HepG2 (cell line): ENCODE measurements at regions not wholly inside any gene's neighbourhood (a gene's known extent, or its start where the extent isn't known, plus 50 kb on each side); places are given as distances from the start of the nearest gene placed in this dataset.
A peak's percentile ranks its signal among the peaks of the same experiment; 100 is the strongest.

Experiments
- ATF7-NPFF ChIP-seq: sonication (generic); formaldehyde crosslinking; IDR thresholded peaks from 2 replicates; pipeline ENCODE4 v1.8.1; 2023; ENCODE audit warnings: mild to moderate bottlenecking, low read depth, missing genetic modification reagents, moderate library complexity
- HNRNPK ChIP-seq: fragments of 200-400 bp; formaldehyde crosslinking; IDR thresholded peaks from 2 replicates; pipeline ENCODE4 v1.6.1; 2018; ENCODE audit warnings: low read length, low read depth, moderate library complexity, mild to moderate bottlenecking; ENCODE audit not compliant: poor library complexity, severe bottlenecking
- HOXA9 ChIP-seq: sonication (generic); formaldehyde crosslinking; IDR thresholded peaks from 2 replicates; pipeline ENCODE4 v1.8.1; 2022; ENCODE audit warnings: missing genetic modification reagents, mild to moderate bottlenecking, moderate library complexity, borderline replicate concordance
- IRF2 ChIP-seq: IDR thresholded peaks from 2 replicates; pipeline ENCODE4 v1.6.1; 2018; ENCODE audit warnings: missing genetic modification reagents, missing compliant biosample characterization
- MAFF ChIP-seq: IDR thresholded peaks from 2 replicates; pipeline ENCODE4 v1.6.1; 2011; ENCODE audit warnings: low read depth, low read length, improper control_type of control experiment
- POLR2G ChIP-seq: fragments of 200-400 bp; formaldehyde crosslinking; IDR thresholded peaks from 2 replicates; pipeline ENCODE4 v1.6.1; 2018; ENCODE audit warnings: mild to moderate bottlenecking, low read depth, low read length, moderate library complexity
- TBX2 ChIP-seq: sonication (generic); formaldehyde crosslinking; IDR thresholded peaks from 2 replicates; pipeline ENCODE4 v1.5.0; 2020; ENCODE audit warnings: missing genetic modification reagents, mild to moderate bottlenecking, borderline replicate concordance
- TF ChIP-seq, protein P1 (sequence below): sonication (generic); formaldehyde crosslinking; IDR thresholded peaks from 2 replicates; pipeline ENCODE4 v1.4.0; 2020; ENCODE audit warnings: mild to moderate bottlenecking, low read depth, missing genetic modification reagents
- TF ChIP-seq, protein P2 (sequence below), 2 experiments: IDR thresholded peaks; 2 replicates each; pipeline ENCODE4 v1.6.1; 2011 to 2012; ENCODE audit warnings: low read length in 2 of 2, borderline replicate concordance in 1 of 2, low read depth in 1 of 2, mild to moderate bottlenecking in 1 of 2, moderate library complexity in 1 of 2
- TF ChIP-seq, protein P3 (sequence below): sonication (generic); formaldehyde crosslinking; IDR thresholded peaks from 2 replicates; pipeline ENCODE4 v1.4.0; 2020; ENCODE audit warnings: mild to moderate bottlenecking, missing genetic modification reagents, borderline replicate concordance
- TF ChIP-seq, protein P4 (sequence below): sonication (generic); formaldehyde crosslinking; IDR thresholded peaks from 2 replicates; pipeline ENCODE4 v1.5.1; 2020; ENCODE audit warnings: missing genetic modification reagents, mild to moderate bottlenecking, borderline replicate concordance
- TF ChIP-seq, protein P5 (sequence below): sonication (generic); formaldehyde crosslinking; IDR thresholded peaks from 2 replicates; pipeline ENCODE4 v1.5.0; 2020; ENCODE audit warnings: missing genetic modification reagents
- TF ChIP-seq, protein P6 (sequence below): sonication (generic); formaldehyde crosslinking; conservative IDR thresholded peaks from 2 replicates; pipeline ENCODE4 v1.4.0; 2020; ENCODE audit warnings: missing genetic modification reagents

DNA sequence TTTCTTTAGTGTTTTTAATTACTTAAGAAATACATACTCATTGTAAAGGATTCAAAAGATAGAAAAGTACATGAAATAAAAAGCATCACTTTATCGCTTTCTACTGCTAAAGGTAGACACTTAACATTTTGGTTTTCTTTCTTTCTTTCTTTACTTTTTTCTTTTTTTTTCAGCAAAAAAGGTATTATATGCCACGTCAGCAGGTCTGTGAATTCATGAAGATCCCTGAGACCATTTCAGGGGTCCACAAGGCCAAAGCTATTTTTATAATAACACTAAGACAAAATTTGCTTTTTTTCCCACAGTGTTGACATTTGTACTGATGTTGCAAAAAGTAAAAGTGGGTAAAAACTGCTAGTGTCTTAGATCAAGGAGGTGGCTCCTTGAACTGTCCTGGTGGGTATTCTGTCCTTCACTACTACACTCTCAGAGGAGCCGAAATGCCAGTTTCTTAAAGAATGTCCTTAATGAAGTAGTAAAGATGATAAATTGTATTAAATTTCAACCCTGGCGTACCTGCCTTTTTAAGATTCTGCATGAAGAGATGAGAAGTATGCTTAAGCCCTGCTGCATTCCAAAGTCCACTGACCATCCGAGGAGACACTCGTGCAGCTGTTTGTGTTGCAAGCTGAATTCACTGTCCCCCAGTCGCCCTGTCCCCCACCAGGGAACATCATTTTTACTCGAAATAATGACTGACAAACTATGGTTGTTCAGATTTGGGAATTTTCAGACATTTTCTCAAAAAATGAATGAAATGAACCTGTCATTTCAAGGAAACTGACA is 106.7 kb upstream of the PIAS1 start (continued):
- TF ChIP-seq, protein P1, sequence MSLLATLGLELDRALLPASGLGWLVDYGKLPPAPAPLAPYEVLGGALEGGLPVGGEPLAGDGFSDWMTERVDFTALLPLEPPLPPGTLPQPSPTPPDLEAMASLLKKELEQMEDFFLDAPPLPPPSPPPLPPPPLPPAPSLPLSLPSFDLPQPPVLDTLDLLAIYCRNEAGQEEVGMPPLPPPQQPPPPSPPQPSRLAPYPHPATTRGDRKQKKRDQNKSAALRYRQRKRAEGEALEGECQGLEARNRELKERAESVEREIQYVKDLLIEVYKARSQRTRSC (CRISPR knock-in tag), result no peak
- TF ChIP-seq, protein P2, sequence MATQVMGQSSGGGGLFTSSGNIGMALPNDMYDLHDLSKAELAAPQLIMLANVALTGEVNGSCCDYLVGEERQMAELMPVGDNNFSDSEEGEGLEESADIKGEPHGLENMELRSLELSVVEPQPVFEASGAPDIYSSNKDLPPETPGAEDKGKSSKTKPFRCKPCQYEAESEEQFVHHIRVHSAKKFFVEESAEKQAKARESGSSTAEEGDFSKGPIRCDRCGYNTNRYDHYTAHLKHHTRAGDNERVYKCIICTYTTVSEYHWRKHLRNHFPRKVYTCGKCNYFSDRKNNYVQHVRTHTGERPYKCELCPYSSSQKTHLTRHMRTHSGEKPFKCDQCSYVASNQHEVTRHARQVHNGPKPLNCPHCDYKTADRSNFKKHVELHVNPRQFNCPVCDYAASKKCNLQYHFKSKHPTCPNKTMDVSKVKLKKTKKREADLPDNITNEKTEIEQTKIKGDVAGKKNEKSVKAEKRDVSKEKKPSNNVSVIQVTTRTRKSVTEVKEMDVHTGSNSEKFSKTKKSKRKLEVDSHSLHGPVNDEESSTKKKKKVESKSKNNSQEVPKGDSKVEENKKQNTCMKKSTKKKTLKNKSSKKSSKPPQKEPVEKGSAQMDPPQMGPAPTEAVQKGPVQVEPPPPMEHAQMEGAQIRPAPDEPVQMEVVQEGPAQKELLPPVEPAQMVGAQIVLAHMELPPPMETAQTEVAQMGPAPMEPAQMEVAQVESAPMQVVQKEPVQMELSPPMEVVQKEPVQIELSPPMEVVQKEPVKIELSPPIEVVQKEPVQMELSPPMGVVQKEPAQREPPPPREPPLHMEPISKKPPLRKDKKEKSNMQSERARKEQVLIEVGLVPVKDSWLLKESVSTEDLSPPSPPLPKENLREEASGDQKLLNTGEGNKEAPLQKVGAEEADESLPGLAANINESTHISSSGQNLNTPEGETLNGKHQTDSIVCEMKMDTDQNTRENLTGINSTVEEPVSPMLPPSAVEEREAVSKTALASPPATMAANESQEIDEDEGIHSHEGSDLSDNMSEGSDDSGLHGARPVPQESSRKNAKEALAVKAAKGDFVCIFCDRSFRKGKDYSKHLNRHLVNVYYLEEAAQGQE (IDR thresholded peaks at IDR 0.05; ENCODE audit: borderline replicate concordance in 1 of 2, low read depth in 1 of 2, low read length in 2 of 2), result no peak
- TF ChIP-seq POLR2G (peak; percentile 52; the same call in 1 of the 2 replicates), ATF7-NPFF (CRISPR knock-in tag) (no peak), TBX2 (CRISPR knock-in tag) (no peak), HNRNPK (no peak), IRF2 (CRISPR knock-in tag) (peak; percentile 24; the same call in 1 of the 2 replicates), HOXA9 (no peak), MAFF (peak; percentile 94)
- TF ChIP-seq, protein P3, sequence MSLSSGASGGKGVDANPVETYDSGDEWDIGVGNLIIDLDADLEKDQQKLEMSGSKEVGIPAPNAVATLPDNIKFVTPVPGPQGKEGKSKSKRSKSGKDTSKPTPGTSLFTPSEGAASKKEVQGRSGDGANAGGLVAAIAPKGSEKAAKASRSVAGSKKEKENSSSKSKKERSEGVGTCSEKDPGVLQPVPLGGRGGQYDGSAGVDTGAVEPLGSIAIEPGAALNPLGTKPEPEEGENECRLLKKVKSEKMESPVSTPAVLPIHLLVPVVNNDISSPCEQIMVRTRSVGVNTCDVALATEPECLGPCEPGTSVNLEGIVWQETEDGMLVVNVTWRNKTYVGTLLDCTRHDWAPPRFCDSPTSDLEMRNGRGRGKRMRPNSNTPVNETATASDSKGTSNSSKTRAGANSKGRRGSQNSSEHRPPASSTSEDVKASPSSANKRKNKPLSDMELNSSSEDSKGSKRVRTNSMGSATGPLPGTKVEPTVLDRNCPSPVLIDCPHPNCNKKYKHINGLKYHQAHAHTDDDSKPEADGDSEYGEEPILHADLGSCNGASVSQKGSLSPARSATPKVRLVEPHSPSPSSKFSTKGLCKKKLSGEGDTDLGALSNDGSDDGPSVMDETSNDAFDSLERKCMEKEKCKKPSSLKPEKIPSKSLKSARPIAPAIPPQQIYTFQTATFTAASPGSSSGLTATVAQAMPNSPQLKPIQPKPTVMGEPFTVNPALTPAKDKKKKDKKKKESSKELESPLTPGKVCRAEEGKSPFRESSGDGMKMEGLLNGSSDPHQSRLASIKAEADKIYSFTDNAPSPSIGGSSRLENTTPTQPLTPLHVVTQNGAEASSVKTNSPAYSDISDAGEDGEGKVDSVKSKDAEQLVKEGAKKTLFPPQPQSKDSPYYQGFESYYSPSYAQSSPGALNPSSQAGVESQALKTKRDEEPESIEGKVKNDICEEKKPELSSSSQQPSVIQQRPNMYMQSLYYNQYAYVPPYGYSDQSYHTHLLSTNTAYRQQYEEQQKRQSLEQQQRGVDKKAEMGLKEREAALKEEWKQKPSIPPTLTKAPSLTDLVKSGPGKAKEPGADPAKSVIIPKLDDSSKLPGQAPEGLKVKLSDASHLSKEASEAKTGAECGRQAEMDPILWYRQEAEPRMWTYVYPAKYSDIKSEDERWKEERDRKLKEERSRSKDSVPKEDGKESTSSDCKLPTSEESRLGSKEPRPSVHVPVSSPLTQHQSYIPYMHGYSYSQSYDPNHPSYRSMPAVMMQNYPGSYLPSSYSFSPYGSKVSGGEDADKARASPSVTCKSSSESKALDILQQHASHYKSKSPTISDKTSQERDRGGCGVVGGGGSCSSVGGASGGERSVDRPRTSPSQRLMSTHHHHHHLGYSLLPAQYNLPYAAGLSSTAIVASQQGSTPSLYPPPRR (CRISPR knock-in tag), result 0 out of 2 replicates have a peak, but pooled peaks have one; percentile 14
- TF ChIP-seq, protein P4, sequence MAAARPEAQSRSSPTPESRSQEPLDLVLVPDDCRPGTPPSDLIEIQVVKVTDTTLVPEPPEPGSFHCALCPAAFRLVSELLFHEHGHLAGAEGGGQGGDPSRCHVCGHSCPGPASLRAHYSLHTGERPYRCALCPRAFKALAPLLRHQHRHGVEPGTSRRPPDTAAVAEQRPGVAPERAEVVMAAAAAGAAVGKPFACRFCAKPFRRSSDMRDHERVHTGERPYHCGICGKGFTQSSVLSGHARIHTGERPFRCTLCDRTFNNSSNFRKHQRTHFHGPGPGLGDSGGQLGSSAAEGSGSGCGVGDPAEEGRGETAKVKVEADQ (CRISPR knock-in tag), result no peak
- TF ChIP-seq, protein P5, sequence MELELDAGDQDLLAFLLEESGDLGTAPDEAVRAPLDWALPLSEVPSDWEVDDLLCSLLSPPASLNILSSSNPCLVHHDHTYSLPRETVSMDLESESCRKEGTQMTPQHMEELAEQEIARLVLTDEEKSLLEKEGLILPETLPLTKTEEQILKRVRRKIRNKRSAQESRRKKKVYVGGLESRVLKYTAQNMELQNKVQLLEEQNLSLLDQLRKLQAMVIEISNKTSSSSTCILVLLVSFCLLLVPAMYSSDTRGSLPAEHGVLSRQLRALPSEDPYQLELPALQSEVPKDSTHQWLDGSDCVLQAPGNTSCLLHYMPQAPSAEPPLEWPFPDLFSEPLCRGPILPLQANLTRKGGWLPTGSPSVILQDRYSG, result no peak
- TF ChIP-seq, protein P6, sequence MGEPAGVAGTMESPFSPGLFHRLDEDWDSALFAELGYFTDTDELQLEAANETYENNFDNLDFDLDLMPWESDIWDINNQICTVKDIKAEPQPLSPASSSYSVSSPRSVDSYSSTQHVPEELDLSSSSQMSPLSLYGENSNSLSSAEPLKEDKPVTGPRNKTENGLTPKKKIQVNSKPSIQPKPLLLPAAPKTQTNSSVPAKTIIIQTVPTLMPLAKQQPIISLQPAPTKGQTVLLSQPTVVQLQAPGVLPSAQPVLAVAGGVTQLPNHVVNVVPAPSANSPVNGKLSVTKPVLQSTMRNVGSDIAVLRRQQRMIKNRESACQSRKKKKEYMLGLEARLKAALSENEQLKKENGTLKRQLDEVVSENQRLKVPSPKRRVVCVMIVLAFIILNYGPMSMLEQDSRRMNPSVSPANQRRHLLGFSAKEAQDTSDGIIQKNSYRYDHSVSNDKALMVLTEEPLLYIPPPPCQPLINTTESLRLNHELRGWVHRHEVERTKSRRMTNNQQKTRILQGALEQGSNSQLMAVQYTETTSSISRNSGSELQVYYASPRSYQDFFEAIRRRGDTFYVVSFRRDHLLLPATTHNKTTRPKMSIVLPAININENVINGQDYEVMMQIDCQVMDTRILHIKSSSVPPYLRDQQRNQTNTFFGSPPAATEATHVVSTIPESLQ, result no peak
